MCF 10A (cell line): ENCODE measurements at regions not wholly inside any gene's neighbourhood (a gene's known extent, or its start where the extent isn't known, plus 50 kb on each side); places are given as distances from the start of the nearest gene placed in this dataset.

Source experiments
- BruUV-seq: library from RNA; stranded (reverse); fragments of 400-500 nt; replicated peaks from 2 replicates; lab custom pipeline; 2021; lab: Mats Ljungman, UMichigan
- CTCF ChIA-PET: fragments of 300-600 bp; sonication (Branson Sonifier 250); formaldehyde crosslinking; extraction: SDS; loops from one replicate; lab custom pipeline; 2021; ENCODE audit warnings: antibody characterized with exemption, inconsistent platforms; lab: Yijun Ruan, JAX
- POLR2A ChIA-PET: fragments of 300-600, 350-650 bp; sonication (Branson Sonifier 250); formaldehyde crosslinking; extraction: SDS; loops from one replicate; lab custom pipeline; 2020; ENCODE audit warnings: antibody characterized with exemption, inconsistent platforms; lab: Yijun Ruan, JAX
- DNase-seq: peaks from one replicate; pipeline ENCODE4 v3.0.0-alpha.2; 2018; ENCODE audit not compliant: unreplicated experiment
- H3K27ac Mint-ChIP-seq: one replicate; pipeline ENCODE4 v1.8.0; 2022; ENCODE audit warnings: mild to moderate bottlenecking, low read depth, mixed read lengths; ENCODE audit not compliant: unreplicated experiment
- H3K27me3 Mint-ChIP-seq: one replicate; pipeline ENCODE4 v1.8.0; 2022; ENCODE audit warnings: mixed read lengths; ENCODE audit not compliant: insufficient read depth, unreplicated experiment
- H3K36me3 Mint-ChIP-seq: one replicate; pipeline ENCODE4 v1.8.0; 2022; ENCODE audit warnings: mild to moderate bottlenecking, moderate library complexity, mixed read lengths; ENCODE audit not compliant: insufficient read depth, unreplicated experiment
- H3K4me1 Mint-ChIP-seq: one replicate; pipeline ENCODE4 v1.8.0; 2022; ENCODE audit warnings: mixed read lengths; ENCODE audit not compliant: insufficient read depth, unreplicated experiment
- H3K4me3 Mint-ChIP-seq: one replicate; pipeline ENCODE4 v1.8.0; 2022; ENCODE audit warnings: mild to moderate bottlenecking, moderate library complexity, mixed read lengths; ENCODE audit not compliant: unreplicated experiment
- H3K9me3 Mint-ChIP-seq: one replicate; pipeline ENCODE4 v1.8.0; 2022; ENCODE audit warnings: mixed read lengths; ENCODE audit not compliant: unreplicated experiment
- intact Hi-C: fragments of 100-400 bp; cut with micrococcal nuclease; formaldehyde crosslinking; loops from 2 replicates; pipeline ENCODE4 v1.14.1; 2022
- TF ChIP-seq, protein P1 (sequence below): fragments of 200-600 bp; IDR thresholded peaks from one replicate; pipeline ENCODE4 v1.8.0; 2022; ENCODE audit warnings: antibody characterized with exemption, mild to moderate bottlenecking; ENCODE audit not compliant: unreplicated experiment

DNA sequence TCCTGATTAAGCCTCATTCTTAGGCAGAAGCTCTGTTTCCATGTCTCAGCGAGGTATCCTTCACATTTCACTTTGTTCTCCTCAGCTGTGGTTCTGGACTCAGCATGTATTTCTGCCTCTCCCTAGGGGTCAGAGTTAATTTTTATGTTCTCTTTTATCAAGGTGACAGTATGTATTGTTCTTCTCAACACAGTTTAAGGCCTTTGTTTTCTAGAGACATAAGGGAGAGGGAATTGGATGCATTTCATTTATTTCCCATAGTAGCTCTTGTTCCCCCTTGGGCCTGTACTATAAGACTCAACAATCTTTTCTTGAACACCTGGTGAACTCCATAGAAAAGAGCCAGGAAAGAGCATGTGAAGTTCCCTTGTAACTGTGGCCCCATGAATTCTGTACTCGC is 214.3 kb downstream of the ZWINT start:
- no TSS peak for BruUV-seq
- H3K36me3 Mint-ChIP-seq = no peaks in the 10 kb centered on the region
- H3K4me1 Mint-ChIP-seq = no peaks in the 10 kb centered on the region
- ChIA-PET POLR2A (no interaction called here), CTCF (interaction anchor here (0.6 kb wide), 1 partner anchor 1487 kb away, joined by 3 read pairs; no protein-coding TSS in a partner anchor)
- no peaks in the 10 kb centered on the region for H3K27me3 Mint-ChIP-seq
- intact Hi-C loops = no loop called here
- H3K4me3 Mint-ChIP-seq = no peak overlapping the region
- TF ChIP-seq, protein P1, sequence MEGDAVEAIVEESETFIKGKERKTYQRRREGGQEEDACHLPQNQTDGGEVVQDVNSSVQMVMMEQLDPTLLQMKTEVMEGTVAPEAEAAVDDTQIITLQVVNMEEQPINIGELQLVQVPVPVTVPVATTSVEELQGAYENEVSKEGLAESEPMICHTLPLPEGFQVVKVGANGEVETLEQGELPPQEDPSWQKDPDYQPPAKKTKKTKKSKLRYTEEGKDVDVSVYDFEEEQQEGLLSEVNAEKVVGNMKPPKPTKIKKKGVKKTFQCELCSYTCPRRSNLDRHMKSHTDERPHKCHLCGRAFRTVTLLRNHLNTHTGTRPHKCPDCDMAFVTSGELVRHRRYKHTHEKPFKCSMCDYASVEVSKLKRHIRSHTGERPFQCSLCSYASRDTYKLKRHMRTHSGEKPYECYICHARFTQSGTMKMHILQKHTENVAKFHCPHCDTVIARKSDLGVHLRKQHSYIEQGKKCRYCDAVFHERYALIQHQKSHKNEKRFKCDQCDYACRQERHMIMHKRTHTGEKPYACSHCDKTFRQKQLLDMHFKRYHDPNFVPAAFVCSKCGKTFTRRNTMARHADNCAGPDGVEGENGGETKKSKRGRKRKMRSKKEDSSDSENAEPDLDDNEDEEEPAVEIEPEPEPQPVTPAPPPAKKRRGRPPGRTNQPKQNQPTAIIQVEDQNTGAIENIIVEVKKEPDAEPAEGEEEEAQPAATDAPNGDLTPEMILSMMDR = no peak
- no peak for DNase-seq
- H3K9me3 Mint-ChIP-seq = no peaks in the 10 kb centered on the region
- H3K27ac Mint-ChIP-seq = no peak overlapping the region

GRCh38 chr10:56142092-56142728 is 218.8 kb downstream of the ZWINT start:
- ChIA-PET CTCF (interaction anchor here (0.7 kb wide), 1 partner anchor 652 kb away, joined by 3 read pairs; no protein-coding TSS in a partner anchor), POLR2A (no interaction called here)

DNA sequence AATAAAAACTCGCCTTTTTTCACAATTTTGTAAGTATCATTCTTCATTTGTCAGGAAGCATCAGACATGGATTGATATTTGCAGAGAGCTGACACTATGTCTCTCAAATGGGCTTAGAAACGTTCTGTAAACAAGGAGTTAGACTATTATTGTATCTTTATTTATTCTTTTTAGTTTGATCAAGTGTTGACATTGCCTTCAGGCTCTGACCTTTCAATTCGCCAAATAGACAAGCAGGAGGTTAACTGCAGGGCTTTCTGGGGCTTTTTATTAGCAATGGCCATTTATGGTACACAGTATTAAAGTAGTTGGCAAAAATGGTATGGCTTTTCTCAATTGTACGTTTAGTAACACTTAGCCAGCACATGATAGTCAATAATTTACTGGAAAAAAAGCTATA is 221.7 kb downstream of the ZWINT start:
- BruUV-seq = no TSS peak
- POLR2A ChIA-PET = no interaction called here

More at GRCh38 chr10:56142092-56142728, 218.8 kb downstream of the ZWINT start:
- intact Hi-C loops = no loop called here
- TF ChIP-seq, protein P1 = no peak
- BruUV-seq = no TSS peak
- Mint-ChIP-seq H3K27me3 (no peaks in the 10 kb centered on the region), H3K27ac (no peak overlapping the region), H3K36me3 (no peaks in the 10 kb centered on the region), H3K4me1 (no peaks in the 10 kb centered on the region), H3K4me3 (no peak overlapping the region), H3K9me3 (no peaks in the 10 kb centered on the region)
- DNase-seq = no peak

GRCh38 chr10:56135828-56136227 is 225.2 kb downstream of the ZWINT start:
- POLR2A ChIA-PET = no interaction called here
- Mint-ChIP-seq H3K4me1 (no peaks in the 10 kb centered on the region), H3K9me3 (no peaks in the 10 kb centered on the region), H3K4me3 (no peak overlapping the region), H3K27ac (no peak overlapping the region), H3K27me3 (no peaks in the 10 kb centered on the region), H3K36me3 (no peaks in the 10 kb centered on the region)
- TF ChIP-seq, protein P1 = no peak
- CTCF ChIA-PET = no interaction called here
- intact Hi-C loops = no loop called here
- DNase-seq = no peak
- BruUV-seq = no TSS peak

More for the DNA sequence above, 221.7 kb downstream of the ZWINT start:
- no peak overlapping the region for H3K27ac Mint-ChIP-seq
- no peaks in the 10 kb centered on the region for H3K9me3 Mint-ChIP-seq
- CTCF ChIA-PET = no interaction called here
- no peaks in the 10 kb centered on the region for H3K4me1 Mint-ChIP-seq
- DNase-seq = no peak
- no peaks in the 10 kb centered on the region for H3K27me3 Mint-ChIP-seq
- H3K36me3 Mint-ChIP-seq = no peaks in the 10 kb centered on the region
- intact Hi-C loops = no loop called here
- no peak overlapping the region for H3K4me3 Mint-ChIP-seq
- TF ChIP-seq, protein P1 = no peak
